ENCODE measurements at regions not wholly inside any gene's neighbourhood (a gene's known extent, or its start where the extent isn't known, plus 50 kb on each side); places are given as distances from the start of the nearest gene placed in this dataset.

DNA sequence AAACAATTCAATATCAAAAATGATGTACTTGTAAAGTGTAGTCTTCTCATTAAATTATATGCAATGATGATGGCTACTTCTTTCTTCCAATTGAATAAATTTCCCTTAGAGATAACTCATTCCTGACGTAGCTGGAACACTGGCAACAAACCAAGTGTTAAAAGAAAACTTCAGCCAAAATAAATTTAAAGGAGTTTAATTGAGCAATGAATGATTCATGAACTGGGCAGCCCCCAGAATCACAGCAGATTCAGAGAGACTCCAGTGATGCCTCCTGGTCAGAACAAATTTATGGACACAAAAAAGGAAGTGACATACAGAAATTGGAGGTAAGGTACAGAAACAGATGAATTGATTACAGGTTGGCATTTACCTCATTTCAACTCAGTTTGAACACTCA lies 276.5 kb downstream of the DSC3 start:
- TF ChIP-seq, protein P1, sequence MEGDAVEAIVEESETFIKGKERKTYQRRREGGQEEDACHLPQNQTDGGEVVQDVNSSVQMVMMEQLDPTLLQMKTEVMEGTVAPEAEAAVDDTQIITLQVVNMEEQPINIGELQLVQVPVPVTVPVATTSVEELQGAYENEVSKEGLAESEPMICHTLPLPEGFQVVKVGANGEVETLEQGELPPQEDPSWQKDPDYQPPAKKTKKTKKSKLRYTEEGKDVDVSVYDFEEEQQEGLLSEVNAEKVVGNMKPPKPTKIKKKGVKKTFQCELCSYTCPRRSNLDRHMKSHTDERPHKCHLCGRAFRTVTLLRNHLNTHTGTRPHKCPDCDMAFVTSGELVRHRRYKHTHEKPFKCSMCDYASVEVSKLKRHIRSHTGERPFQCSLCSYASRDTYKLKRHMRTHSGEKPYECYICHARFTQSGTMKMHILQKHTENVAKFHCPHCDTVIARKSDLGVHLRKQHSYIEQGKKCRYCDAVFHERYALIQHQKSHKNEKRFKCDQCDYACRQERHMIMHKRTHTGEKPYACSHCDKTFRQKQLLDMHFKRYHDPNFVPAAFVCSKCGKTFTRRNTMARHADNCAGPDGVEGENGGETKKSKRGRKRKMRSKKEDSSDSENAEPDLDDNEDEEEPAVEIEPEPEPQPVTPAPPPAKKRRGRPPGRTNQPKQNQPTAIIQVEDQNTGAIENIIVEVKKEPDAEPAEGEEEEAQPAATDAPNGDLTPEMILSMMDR (IDR thresholded peaks at IDR 0.05; ENCODE audit: borderline replicate concordance, extremely low read depth, low read length, poor library complexity, severe bottlenecking): no peak
- TF ChIP-seq EZH2 (IDR thresholded peaks at IDR 0.05; ENCODE audit: borderline replicate concordance, low read depth, low read length, severe bottlenecking): no peak
